ENCODE measurements at regions not wholly inside any gene's neighbourhood (a gene's known extent, or its start where the extent isn't known, plus 50 kb on each side); places are given as distances from the start of the nearest gene placed in this dataset.

- peak; percentile 79 for TF ChIP-seq NR2F6 (IDR thresholded peaks at IDR 0.05)
- TF ChIP-seq NR2F6 (CRISPR knock-in tag; IDR thresholded peaks at IDR 0.05): no peak
- no peak for TF ChIP-seq CEBPG (CRISPR knock-in tag; IDR thresholded peaks at IDR 0.05)
- TF ChIP-seq MAFF (IDR thresholded peaks at IDR 0.05; ENCODE audit: low read depth, low read length): peak; percentile 26; the same call in 1 of the 2 replicates
- TF ChIP-seq NR2C2 (CRISPR knock-in tag; IDR thresholded peaks at IDR 0.05; ENCODE audit: borderline replicate concordance): peak; percentile 63
- TF ChIP-seq CEBPB (IDR thresholded peaks at IDR 0.05; ENCODE audit: borderline replicate concordance, low read depth, low read length): peak; percentile 38; the same call in 1 of the 2 replicates
- TF ChIP-seq HCFC1 (IDR thresholded peaks at IDR 0.05; ENCODE audit: low read depth, low read length): no peak
- no peak for TF ChIP-seq KLF13 (CRISPR knock-in tag; IDR thresholded peaks at IDR 0.05)
- peak; percentile 36 to 49; a peak in 1 of 4 replicates for TF ChIP-seq MAFK (conservative IDR thresholded peaks at IDR 0.05 in 1 of 2, IDR thresholded peaks at IDR 0.05 in 1 of 2; ENCODE audit: low read length in 2 of 2)
- no peak overlapping the region for H3K4me3 ChIP-seq (replicated peaks in 1 of 3; ENCODE audit: insufficient read depth in 1 of 3, low read depth in 2 of 3, low read length in 3 of 3)
- no peaks in the 10 kb centered on the region; a peak in 1 of 5 replicates for H3K27me3 ChIP-seq (ENCODE audit: control insufficient read depth in 1 of 2, insufficient read depth in 2 of 2, low read length in 2 of 2)
- no peak overlapping the region for H3K27ac ChIP-seq (ENCODE audit: extremely low read length, insufficient read depth, low read length)
- no peak overlapping the region for H3K4me2 ChIP-seq (ENCODE audit: low read depth, low read length)
- CTCF ChIA-PET (ENCODE audit: low intra/inter-chr PET ratio, low total read pairs): no interaction called here
- H3K36me3 ChIP-seq (replicated peaks in 1 of 2; ENCODE audit: control insufficient read depth in 1 of 2, insufficient read depth in 2 of 2, low read length in 2 of 2): no peaks in the 10 kb centered on the region
- in situ Hi-C loops (cut with HindIII; ENCODE audit: extremely low pct_ligation_motif_present, low pct_unique_long_range_greater_than_20kb) (no loop called here), intact Hi-C loops (cut with micrococcal nuclease; ENCODE audit: unreplicated experiment) (no loop called here)
- no peaks in the 10 kb centered on the region for H4K20me1 ChIP-seq (ENCODE audit: insufficient read depth, low read length)
- FAIRE-seq (no peak), DNase-seq (ENCODE audit: low spot score) (no peak), ATAC-seq (no peak)
- BruUV-seq (replicated peaks): no TSS peak
- no peak overlapping the region for H3K9ac ChIP-seq (ENCODE audit: insufficient read depth, low read depth, low read length)
- H3K9me3 ChIP-seq (ENCODE audit: low read length): no peaks in the 10 kb centered on the region
- 0 out of 2 replicates have a peak, but pooled peaks cover 4% of the 10 kb centered on the region for H3K4me1 ChIP-seq (ENCODE audit: insufficient read depth, low read length)
- H3K79me2 ChIP-seq (ENCODE audit: insufficient read depth, low read length): no peaks in the 10 kb centered on the region
- H2AFZ ChIP-seq (ENCODE audit: low read length): no peak overlapping the region
- POLR2A ChIA-PET: no interaction called here
These were observed 56.2 kb upstream of the LRRTM4 start for GRCh38 chr2:77578354-77578753.

DNA sequence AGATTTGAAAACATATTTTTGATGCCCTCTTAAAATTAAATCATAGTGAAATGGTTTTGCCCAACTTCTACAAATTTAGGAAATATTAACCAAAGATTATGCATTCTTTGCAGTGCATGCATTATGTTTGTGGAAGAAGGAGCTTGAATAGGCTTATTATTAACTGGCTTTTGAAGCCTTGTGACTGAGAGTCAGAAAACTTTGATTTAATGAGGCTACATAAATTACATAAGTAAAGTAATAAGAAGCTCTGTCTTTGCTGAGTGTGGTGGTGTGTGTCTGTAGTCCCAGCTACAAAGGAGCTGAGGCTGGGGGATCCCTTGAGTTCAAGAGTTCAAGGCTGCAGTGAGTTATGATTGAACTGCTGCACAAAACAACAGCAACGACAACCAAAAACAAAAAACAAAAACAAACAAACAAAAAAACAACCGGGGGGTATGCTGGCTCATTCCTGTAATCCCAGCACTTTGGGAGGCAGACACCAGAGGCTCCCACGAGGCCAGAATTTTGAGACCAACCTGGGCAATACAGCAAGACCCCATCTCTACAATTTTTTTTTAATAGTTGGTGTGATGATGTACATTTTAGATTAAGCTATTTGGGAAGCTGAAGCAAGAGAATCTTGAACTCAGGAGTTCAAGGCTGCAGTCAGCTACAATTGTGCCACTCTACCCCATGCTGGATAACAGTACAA lies 57.0 kb upstream of the LRRTM4 start:
- no peak for DNase-seq (ENCODE audit: low spot score)
- BruUV-seq (replicated peaks): no TSS peak
- Histone ChIP-seq H3K36me3 (replicated peaks in 1 of 2; ENCODE audit: control insufficient read depth in 1 of 2, insufficient read depth in 2 of 2, low read length in 2 of 2) (no peaks in the 10 kb centered on the region), H2AFZ (ENCODE audit: low read length) (no peak overlapping the region), H3K9me3 (ENCODE audit: low read length) (no peaks in the 10 kb centered on the region), H3K27ac (ENCODE audit: extremely low read length, insufficient read depth, low read length) (no peak overlapping the region), H3K4me1 (ENCODE audit: insufficient read depth, low read length) (0 out of 2 replicates have a peak, but pooled peaks cover 4% of the 10 kb centered on the region), H4K20me1 (ENCODE audit: insufficient read depth, low read length) (no peaks in the 10 kb centered on the region), H3K4me3 (replicated peaks in 1 of 3; ENCODE audit: insufficient read depth in 1 of 3, low read depth in 2 of 3, low read length in 3 of 3) (no peak overlapping the region), H3K9ac (ENCODE audit: insufficient read depth, low read depth, low read length) (no peak overlapping the region), H3K4me2 (ENCODE audit: low read depth, low read length) (no peak overlapping the region), H3K79me2 (ENCODE audit: insufficient read depth, low read length) (no peaks in the 10 kb centered on the region), H3K27me3 (ENCODE audit: control insufficient read depth in 1 of 2, insufficient read depth in 2 of 2, low read length in 2 of 2) (no peaks in the 10 kb centered on the region; a peak in 1 of 5 replicates)
- 3% methylated on average over 3 of the region's 3 CpGs for WGBS (ENCODE audit: low lambda C conversion rate)
- ATAC-seq: no peak
- CTCF ChIA-PET (ENCODE audit: low intra/inter-chr PET ratio, low total read pairs): no interaction called here
- intact Hi-C loops (cut with micrococcal nuclease; ENCODE audit: unreplicated experiment): no loop called here
- in situ Hi-C loops (cut with HindIII; ENCODE audit: extremely low pct_ligation_motif_present, low pct_unique_long_range_greater_than_20kb): no loop called here
- POLR2A ChIA-PET: no interaction called here
- FAIRE-seq: no peak
- TF ChIP-seq WIZ (CRISPR knock-in tag; IDR thresholded peaks at IDR 0.05) (no peak), RARA (CRISPR knock-in tag; IDR thresholded peaks at IDR 0.05) (0 out of 2 replicates have a peak, but pooled peaks have one; percentile 7)

Measured in HepG2 (cell line).